ENCODE measurements at regions not wholly inside any gene's neighbourhood (a gene's known extent, or its start where the extent isn't known, plus 50 kb on each side); places are given as distances from the start of the nearest gene placed in this dataset.
A peak's percentile ranks its signal among the peaks of the same experiment; 100 is the strongest.

DNA sequence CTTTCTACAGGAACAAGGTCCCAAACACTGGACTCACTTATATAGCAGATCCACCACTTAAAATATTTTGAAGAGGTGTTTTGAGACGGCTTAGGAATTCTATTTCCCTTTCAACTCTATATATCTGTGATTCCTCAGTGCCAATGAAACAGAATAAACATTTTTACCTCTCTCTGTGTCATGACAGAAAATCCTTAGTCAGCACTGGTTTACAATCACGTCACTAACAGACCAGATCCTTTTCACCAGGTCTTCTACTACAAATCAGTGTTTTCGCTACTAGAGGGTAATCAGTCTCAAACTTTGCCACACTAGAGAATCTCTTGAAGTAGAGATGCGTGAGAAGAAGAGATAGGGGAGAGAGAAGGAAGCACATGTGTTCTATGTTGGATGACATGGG is 325.6 kb downstream of the SS18 start:
- H3K23ac ChIP-seq (ENCODE audit: low read depth, low read length) = no peak overlapping the region
- no peaks in the 10 kb centered on the region for H3K36me3 ChIP-seq (ENCODE audit: control insufficient read depth, insufficient read depth, low read length)
- no peak overlapping the region for H4K8ac ChIP-seq (ENCODE audit: low read depth in 2 of 2, low read length in 2 of 2)
- no peaks in the 10 kb centered on the region for H3K9me3 ChIP-seq (ENCODE audit: control insufficient read depth, insufficient read depth, low read length)
- no peak overlapping the region for H2AK9ac ChIP-seq (replicated peaks; ENCODE audit: low read depth, low read length, poor library complexity)
- in situ Hi-C loops (cut with MboI; ENCODE audit: low sequenced_read_pairs) = no loop called here
- H3K9me1 ChIP-seq (ENCODE audit: insufficient read depth, low read length) = no peaks in the 10 kb centered on the region
- no peak overlapping the region for H2BK120ac ChIP-seq (ENCODE audit: low read depth, low read length)
- no CpG with 5 or more reads among the region's 4 CpGs for WGBS, 2 experiments (ENCODE audit: extremely low coverage in 2 of 2, insufficient read length in 1 of 2)
- ChIA-PET POLR2A (ENCODE audit: unreplicated experiment) (no interaction called here), CTCF (no interaction called here)
- peaks cover 7% of the 10 kb centered on the region for H3K27me3 ChIP-seq (ENCODE audit: control insufficient read depth, insufficient read depth, low read length)
- no peak overlapping the region for H3K9ac ChIP-seq (ENCODE audit: low read depth, low read length)
- no peak overlapping the region for H3K27ac ChIP-seq (ENCODE audit: insufficient read depth, low read length)
- no peak overlapping the region for H2BK15ac ChIP-seq (ENCODE audit: low read depth, low read length)
- H3K79me1 ChIP-seq (ENCODE audit: low read depth in 1 of 2, low read length in 2 of 2) = no peaks in the 10 kb centered on the region
- no peak overlapping the region for H3K4me2 ChIP-seq (ENCODE audit: low read depth, low read length)
- TF ChIP-seq MAZ (IDR thresholded peaks at IDR 0.05; ENCODE audit: borderline replicate concordance, low read depth, low read length) (no peak), MAFK (IDR thresholded peaks at IDR 0.05; ENCODE audit: low read depth, low read length) (peak; percentile 39; the same call in 1 of the 2 replicates)
- TF ChIP-seq, protein P1, sequence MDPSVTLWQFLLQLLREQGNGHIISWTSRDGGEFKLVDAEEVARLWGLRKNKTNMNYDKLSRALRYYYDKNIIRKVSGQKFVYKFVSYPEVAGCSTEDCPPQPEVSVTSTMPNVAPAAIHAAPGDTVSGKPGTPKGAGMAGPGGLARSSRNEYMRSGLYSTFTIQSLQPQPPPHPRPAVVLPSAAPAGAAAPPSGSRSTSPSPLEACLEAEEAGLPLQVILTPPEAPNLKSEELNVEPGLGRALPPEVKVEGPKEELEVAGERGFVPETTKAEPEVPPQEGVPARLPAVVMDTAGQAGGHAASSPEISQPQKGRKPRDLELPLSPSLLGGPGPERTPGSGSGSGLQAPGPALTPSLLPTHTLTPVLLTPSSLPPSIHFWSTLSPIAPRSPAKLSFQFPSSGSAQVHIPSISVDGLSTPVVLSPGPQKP (IDR thresholded peaks at IDR 0.05; ENCODE audit: borderline replicate concordance, low read depth, low read length) = no peak
- no peak overlapping the region for H2AFZ ChIP-seq (replicated peaks; ENCODE audit: low read length, poor library complexity)
- no peaks in the 10 kb centered on the region for H3K4me1 ChIP-seq (ENCODE audit: control insufficient read depth, insufficient read depth, low read length)
- no peak overlapping the region for H3K4me3 ChIP-seq (ENCODE audit: insufficient read depth, low read depth, low read length)
- H2AK5ac ChIP-seq (ENCODE audit: low read depth, low read length) = no peak overlapping the region
- no peaks in the 10 kb centered on the region for H4K20me1 ChIP-seq (ENCODE audit: insufficient read depth, low read length)
- no peak overlapping the region for H3K18ac ChIP-seq (ENCODE audit: low read depth, low read length)
- H4K5ac ChIP-seq (ENCODE audit: low read depth, low read length) = no peak overlapping the region
- no TSS peak for BruUV-seq (replicated peaks)
- H3K56ac ChIP-seq (ENCODE audit: extremely low read depth, insufficient read depth, low read length) = no peak overlapping the region
- no peak for DNase-seq
- intact Hi-C loops (cut with micrococcal nuclease) = loop anchor here (2.0 kb wide), 1 partner anchor 26 kb away; no protein-coding TSS in a partner anchor
- ATAC-seq (ENCODE audit: low read depth) = no peak
- no peak overlapping the region for H3K4ac ChIP-seq (ENCODE audit: low read depth, low read length)
- no peak overlapping the region for H3K14ac ChIP-seq (replicated peaks; ENCODE audit: low read depth, low read length)
- H2BK20ac ChIP-seq (ENCODE audit: low read depth, low read length) = no peak overlapping the region
- no peak overlapping the region for H4K91ac ChIP-seq (ENCODE audit: insufficient read depth, low read depth, low read length)
- dilution Hi-C loops (cut with HindIII; ENCODE audit: low sequenced_read_pairs, unreplicated experiment) = no loop called here
- H2BK5ac ChIP-seq (ENCODE audit: low read depth, low read length, poor library complexity, severe bottlenecking) = no peak overlapping the region

All from IMR-90 (cell line).